Esophagus muscularis mucosa (tissue), 4 donors: ENCODE measurements at regions not wholly inside any gene's neighbourhood (a gene's known extent, or its start where the extent isn't known, plus 50 kb on each side); places are given as distances from the start of the nearest gene placed in this dataset.

Experiments
- DNase-seq: peaks from one replicate; pipeline ENCODE4 v3.0.0-alpha.2; 2017; ENCODE audit errors: extremely low spot score
- H3K27ac ChIP-seq, 4 donors: fragments of 200-600 bp; sonication (generic); replicated peaks in 1 of 4; 1 replicate in 3 of 4; 2 replicates in 1 of 4; pipeline ENCODE4 v1.5.1; 2016 to 2019; ENCODE audit warnings: mild to moderate bottlenecking in 1 of 4
- H3K27me3 ChIP-seq, 4 donors: fragments of 200-600 bp; sonication (generic); one replicate each; pipeline versions ENCODE4 v1.5.1 to v1.6.0; 2016 to 2019
- H3K36me3 ChIP-seq, 4 donors: fragments of 200-600 bp; sonication (generic); one replicate each; pipeline ENCODE4 v1.5.1; 2016 to 2019
- H3K4me1 ChIP-seq, 4 donors: fragments of 200-600 bp; sonication (generic); one replicate each; pipeline ENCODE4 v1.5.1; 2016 to 2019
- H3K4me3 ChIP-seq, 4 donors: fragments of 200-600 bp; sonication (generic); 1 replicate in 2 of 4; 2 replicates in 2 of 4; pipeline ENCODE4 v1.5.1; 2016 to 2019; ENCODE audit warnings: mild to moderate bottlenecking in 4 of 4, moderate library complexity in 1 of 4
- H3K9me3 ChIP-seq, 4 donors: fragments of 200-600 bp; sonication (generic); 1 replicate in 3 of 4; 2 replicates in 1 of 4; pipeline ENCODE4 v1.5.1; 2016 to 2019
- EP300 ChIP-seq: sonication (generic); formaldehyde crosslinking; IDR thresholded peaks from one replicate; pipeline ENCODE4 v1.6.1; 2017; ENCODE audit warnings: antibody characterized with exemption
- POLR2A ChIP-seq: fragments of 450-650 bp; IDR thresholded peaks from one replicate; pipeline ENCODE4 v1.6.1; 2017; ENCODE audit warnings: antibody characterized with exemption, moderate library complexity, mild to moderate bottlenecking, low read depth
- POLR2AphosphoS5 ChIP-seq, 2 donors: sonication (generic); formaldehyde crosslinking; IDR thresholded peaks; one replicate each; pipeline ENCODE4 v1.6.1; 2017; ENCODE audit warnings: antibody characterized with exemption in 2 of 2
- WGBS: methylation state at CpG from one replicate; pipeline ENCODE4 v1.1.5; 2018; 5-methylcytosine and 5-hydroxymethylcytosine counted together
- intact Hi-C: fragments of 100-400 bp; cut with DNase I; formaldehyde crosslinking; loops from one replicate; pipeline ENCODE4 v1.15.1; 2023
- TF ChIP-seq, protein P1 (sequence below), 3 experiments: fragments of 200-600 bp in 2 of 3; fragments of 450-650 bp in 1 of 3; sonication (generic) in 2 of 3; IDR thresholded peaks; one replicate each; pipeline ENCODE4 v1.5.1; 2017 to 2019; ENCODE audit warnings: antibody characterized with exemption in 3 of 3, mild to moderate bottlenecking in 2 of 3, moderate library complexity in 1 of 3

DNA sequence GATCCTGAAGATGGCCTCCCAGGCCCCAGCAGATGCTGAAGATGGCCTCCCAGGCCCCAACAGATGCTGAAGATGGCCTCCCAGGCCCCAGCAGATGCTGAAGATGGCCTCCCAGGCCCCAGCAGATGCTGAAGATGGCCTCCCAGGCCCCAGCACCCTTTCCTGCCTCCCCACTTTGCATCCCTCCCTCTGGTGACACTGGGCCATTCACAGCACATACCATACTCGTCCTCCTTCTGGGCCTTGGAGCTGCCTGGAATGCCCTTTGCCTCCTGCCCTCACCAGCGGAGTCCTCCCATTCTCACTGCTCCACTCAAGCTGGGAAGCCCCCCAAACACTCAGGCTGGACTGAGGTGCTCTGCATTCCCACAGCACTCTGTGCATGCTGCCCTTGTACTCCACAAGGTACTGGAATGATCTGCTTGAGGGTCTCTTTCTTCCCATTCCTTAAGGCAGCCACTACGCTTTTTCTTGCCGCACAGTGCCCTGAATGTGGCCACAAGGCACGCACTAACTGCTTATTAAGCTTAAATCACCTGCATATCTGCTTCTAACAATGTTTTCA is 550.0 kb downstream of the BNC2 start:
- 96% methylated on average over 5 of the region's 5 CpGs for WGBS
- H3K36me3 ChIP-seq = no peaks in the 10 kb centered on the region
- intact Hi-C loops = no loop called here
- H3K9me3 ChIP-seq = no peaks in the 10 kb centered on the region
- TF ChIP-seq POLR2A (no peak), POLR2AphosphoS5 (IDR thresholded peaks at IDR 0.05) (no peak), EP300 (no peak)
- TF ChIP-seq, protein P1, sequence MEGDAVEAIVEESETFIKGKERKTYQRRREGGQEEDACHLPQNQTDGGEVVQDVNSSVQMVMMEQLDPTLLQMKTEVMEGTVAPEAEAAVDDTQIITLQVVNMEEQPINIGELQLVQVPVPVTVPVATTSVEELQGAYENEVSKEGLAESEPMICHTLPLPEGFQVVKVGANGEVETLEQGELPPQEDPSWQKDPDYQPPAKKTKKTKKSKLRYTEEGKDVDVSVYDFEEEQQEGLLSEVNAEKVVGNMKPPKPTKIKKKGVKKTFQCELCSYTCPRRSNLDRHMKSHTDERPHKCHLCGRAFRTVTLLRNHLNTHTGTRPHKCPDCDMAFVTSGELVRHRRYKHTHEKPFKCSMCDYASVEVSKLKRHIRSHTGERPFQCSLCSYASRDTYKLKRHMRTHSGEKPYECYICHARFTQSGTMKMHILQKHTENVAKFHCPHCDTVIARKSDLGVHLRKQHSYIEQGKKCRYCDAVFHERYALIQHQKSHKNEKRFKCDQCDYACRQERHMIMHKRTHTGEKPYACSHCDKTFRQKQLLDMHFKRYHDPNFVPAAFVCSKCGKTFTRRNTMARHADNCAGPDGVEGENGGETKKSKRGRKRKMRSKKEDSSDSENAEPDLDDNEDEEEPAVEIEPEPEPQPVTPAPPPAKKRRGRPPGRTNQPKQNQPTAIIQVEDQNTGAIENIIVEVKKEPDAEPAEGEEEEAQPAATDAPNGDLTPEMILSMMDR (IDR thresholded peaks at IDR 0.05) = no peak
- no peak overlapping the region for H3K4me3 ChIP-seq
- peaks cover 0 to 23% (median 19%) of the 10 kb centered on the region in 4 donors for H3K4me1 ChIP-seq
- no peaks in the 10 kb centered on the region for H3K27me3 ChIP-seq
- no peak overlapping the region for H3K27ac ChIP-seq
- DNase-seq = no peak

DNA sequence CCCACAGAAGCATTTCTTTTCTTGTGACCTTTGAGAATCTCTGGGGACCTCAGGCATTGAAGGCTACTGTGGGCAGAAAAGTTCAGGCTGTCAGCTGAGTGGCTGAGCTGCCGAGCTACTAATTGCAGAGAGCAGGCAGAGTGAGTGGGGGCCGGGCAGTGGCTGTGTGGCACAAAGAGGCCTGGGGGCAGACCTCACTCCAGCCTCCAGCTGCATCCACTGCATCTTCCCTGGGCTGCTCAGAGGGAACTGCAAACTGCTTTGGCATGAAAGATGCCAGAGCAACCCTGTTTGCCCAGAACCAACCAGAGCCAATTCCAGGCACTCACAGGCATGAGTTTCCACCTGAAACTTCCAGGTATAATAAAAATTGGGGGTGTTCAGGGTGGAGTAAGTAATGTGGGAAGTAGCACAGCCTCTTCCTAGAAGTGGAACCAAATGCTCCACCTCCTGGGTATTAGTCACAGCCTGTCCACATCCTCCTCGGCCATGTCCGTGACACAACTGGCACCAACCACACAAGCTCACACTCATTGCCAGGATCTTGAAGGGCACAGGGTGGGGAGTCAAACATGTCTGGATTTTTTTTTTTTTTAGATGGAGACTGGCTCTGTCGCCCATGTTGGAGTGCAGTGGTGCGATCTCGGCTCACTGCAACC is 548.9 kb downstream of the BNC2 start:
- 76% methylated on average over 7 of the region's 7 CpGs for WGBS
- DNase-seq = no peak
- no peak overlapping the region for H3K27ac ChIP-seq
- H3K9me3 ChIP-seq = no peaks in the 10 kb centered on the region
- no peaks in the 10 kb centered on the region for H3K36me3 ChIP-seq
- intact Hi-C loops = no loop called here
- TF ChIP-seq, protein P1 (IDR thresholded peaks at IDR 0.05) = no peak
- TF ChIP-seq POLR2AphosphoS5 (IDR thresholded peaks at IDR 0.05) (no peak), POLR2A (no peak), EP300 (no peak)
- H3K27me3 ChIP-seq = no peaks in the 10 kb centered on the region
- peaks cover 0 to 19% (median 19%) of the 10 kb centered on the region in 4 donors for H3K4me1 ChIP-seq
- no peak overlapping the region for H3K4me3 ChIP-seq

DNA sequence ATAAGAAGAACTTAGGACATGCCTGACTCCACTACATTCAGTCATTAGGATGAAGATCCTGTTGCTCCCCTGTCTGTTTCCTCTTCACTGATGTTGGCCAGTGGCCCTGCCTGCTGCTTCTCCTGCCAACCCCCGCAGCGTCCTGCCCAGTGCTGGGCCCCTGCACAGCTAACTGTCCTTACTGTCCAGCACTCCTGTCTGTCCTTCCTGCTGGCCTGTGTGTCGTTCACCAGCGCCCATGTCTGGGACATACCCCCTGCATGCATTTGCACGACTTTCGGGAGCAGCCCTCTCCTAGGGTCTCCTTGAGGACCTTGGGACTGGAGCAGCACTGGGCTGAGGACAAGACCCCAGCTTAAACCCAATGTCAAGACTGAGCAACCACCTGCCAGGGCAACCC is 547.6 kb downstream of the BNC2 start:
- no peak overlapping the region for H3K4me3 ChIP-seq
- peaks cover 0 to 12% (median 9%) of the 10 kb centered on the region in 4 donors for H3K4me1 ChIP-seq
- no peaks in the 10 kb centered on the region for H3K36me3 ChIP-seq
- no peak for DNase-seq
- no peaks in the 10 kb centered on the region for H3K9me3 ChIP-seq
- 80% methylated on average over 6 of the region's 6 CpGs for WGBS
- no peak overlapping the region for H3K27ac ChIP-seq
- H3K27me3 ChIP-seq = no peaks in the 10 kb centered on the region
- no peak for TF ChIP-seq EP300
- TF ChIP-seq, protein P1 (IDR thresholded peaks at IDR 0.05) = no peak
- no peak for TF ChIP-seq POLR2A
- no peak for TF ChIP-seq POLR2AphosphoS5 (IDR thresholded peaks at IDR 0.05)
- intact Hi-C loops = no loop called here

- no peak overlapping the region for H3K27ac ChIP-seq
- no peak overlapping the region for H3K4me3 ChIP-seq
- WGBS = 91% methylated on average over 2 of the region's 6 CpGs
- intact Hi-C loops = no loop called here
- TF ChIP-seq POLR2AphosphoS5 (IDR thresholded peaks at IDR 0.05) (no peak), EP300 (no peak), POLR2A (no peak)
- TF ChIP-seq, protein P1 (IDR thresholded peaks at IDR 0.05) = no peak
- H3K27me3 ChIP-seq = no peaks in the 10 kb centered on the region
- no peaks in the 10 kb centered on the region for H3K36me3 ChIP-seq
- no peaks in the 10 kb centered on the region for H3K9me3 ChIP-seq
- no peak for DNase-seq
- peaks cover 0 to 18% (median 15%) of the 10 kb centered on the region in 4 donors for H3K4me1 ChIP-seq
These were observed 544.5 kb downstream of the BNC2 start for GRCh38 chr9:16325966-16326365.
